HG02943 (cell line): ENCODE measurements at regions not wholly inside any gene's neighbourhood (a gene's known extent, or its start where the extent isn't known, plus 50 kb on each side); places are given as distances from the start of the nearest gene placed in this dataset.
"Not testable (repeated sequence)": the region's sequence is repeated elsewhere in the genome, so short reads cannot be mapped to it uniquely, and the experiment has no call there.

Experiments used
- ATAC-seq: cut with Tn5 transposase; IDR thresholded peaks from one replicate; pipeline ENCODE4 v1.9.1; 2021; ENCODE audit warnings: mild to moderate bottlenecking, low read depth, moderate library complexity; ENCODE audit not compliant: unreplicated experiment

DNA sequence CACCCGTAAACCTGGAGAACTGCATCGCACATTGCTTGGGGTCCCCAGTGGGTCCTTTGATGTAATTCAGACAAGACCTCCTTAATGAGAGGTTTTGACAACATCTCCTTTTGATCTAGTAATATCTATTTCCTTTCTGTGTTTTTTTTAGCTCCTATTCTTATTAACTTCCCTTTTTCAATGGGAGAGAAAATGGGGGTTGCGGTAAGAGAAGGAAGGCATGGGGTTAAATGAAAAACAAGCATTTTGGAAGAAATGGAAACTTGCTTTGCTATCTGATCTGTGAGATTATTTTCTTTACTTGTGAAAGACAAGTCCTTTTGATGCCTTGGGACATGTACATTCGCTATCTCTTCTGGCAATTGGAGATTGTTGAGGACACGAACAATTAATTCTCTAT lies 418.6 kb upstream of the MAN1A1 start:
- ATAC-seq: no peak

DNA sequence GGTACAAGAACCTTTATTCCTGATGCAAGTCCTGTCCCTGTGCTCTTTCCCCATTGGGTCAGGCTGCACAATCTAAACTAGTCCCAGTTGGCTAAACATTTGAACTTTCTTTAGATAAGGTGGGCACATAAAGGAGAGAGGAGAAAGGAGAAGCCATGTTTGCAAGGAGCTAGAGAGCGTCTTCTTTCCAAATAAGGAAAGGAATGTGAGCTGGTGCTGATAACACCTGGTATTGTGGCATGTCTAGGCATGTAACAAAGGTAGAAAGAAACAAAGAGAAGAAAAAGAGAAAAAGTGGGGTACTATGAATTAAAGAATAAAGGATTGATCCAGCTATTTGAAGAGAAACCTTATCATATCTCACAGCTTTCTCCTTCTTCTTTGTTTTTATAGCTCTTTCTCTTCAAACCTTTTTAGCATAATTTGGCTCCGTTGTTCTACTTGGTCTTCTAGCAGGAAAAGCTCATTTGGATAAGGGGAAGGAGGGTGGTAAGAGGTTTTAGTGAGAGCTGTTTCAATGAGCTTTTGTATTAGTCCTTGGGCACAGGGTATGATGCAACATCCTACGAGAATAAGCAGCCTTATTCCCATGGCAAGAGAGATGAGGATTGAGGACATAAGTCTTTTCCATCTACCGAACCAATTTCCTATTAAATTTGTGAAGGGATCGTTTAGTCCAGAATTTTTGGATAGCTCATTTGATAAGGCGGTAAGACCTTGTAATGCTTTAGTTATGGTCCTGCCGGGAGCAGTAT lies 415.5 kb upstream of the MAN1A1 start:
- no peak for ATAC-seq

DNA sequence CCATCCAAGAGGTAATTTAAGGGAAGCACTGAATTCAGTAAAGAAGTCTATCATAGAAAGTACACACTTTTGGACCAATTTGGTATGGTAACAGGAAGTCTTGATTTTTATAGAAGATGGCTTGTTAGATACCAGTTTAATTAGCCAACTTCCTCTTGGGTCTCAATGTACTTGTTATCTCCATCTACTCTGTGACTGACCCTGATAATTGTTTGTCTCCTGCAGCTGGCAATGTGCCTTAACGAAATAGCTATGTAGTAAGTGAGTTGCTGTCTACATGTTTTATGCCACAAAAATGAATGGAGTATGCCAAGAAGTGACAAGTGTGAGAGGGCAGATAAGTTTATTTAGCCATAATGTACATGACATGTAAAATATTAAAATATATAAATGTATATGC lies 410.5 kb upstream of the MAN1A1 start:
- ATAC-seq: no peak

DNA sequence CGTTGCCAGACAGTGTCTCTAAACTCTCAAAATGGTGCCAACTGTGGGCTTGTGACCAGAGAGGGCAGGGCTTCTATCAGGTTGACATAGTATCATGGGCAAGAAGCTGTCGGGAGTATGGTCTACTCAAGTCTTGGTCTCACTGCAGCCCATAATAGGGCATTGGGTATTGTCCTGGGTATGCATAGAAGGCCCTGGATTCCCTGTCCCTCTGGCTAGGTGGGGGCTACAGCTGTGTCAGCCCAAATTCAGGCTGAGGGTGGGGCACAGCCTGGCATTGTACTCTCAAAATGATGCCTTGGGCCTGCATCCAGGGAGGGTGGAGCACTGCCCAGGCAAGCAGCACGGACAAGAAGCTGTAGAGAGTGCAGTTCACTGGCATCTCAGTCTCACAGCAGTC lies 408.8 kb upstream of the MAN1A1 start:
- no peak for ATAC-seq

DNA sequence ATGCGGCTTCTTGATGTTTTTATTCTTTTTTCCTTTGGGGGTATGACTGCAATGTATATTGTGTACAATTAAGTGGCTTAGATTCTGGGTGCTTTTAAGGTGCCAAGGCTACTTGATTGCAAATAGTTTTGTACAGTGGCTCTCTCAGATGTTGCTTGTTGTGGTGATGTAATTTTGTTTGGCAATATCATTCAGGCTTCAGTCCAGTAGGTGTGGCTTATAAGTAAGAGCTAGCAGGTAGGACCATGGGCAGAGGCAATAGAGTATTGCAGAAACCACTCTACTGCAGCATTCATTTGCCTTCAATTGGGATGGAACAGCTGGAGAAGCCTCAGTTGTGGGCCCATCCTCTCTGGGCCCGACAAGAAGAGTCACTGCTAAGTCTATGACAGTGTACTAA lies 407.9 kb upstream of the MAN1A1 start:
- ATAC-seq: no peak

DNA sequence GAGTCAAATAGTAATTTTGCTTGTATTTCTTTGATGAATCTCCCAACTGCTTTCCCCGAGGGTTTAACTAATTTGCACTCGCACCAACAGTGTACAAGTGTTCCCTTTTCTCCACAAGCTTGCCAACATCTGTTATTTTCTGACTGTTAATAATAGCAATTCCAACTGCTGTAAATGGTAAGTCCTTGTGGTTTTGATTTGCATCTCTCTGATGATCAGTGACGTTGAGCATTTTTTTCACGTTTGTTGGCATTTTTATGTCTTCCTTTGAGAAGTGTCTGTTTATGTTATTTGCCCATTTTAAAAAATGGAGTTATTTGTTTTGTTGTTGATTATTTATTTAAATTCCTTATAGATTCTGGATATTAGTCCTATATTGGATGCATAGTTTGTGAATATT lies 399.8 kb upstream of the MAN1A1 start:
- no peak for ATAC-seq

DNA sequence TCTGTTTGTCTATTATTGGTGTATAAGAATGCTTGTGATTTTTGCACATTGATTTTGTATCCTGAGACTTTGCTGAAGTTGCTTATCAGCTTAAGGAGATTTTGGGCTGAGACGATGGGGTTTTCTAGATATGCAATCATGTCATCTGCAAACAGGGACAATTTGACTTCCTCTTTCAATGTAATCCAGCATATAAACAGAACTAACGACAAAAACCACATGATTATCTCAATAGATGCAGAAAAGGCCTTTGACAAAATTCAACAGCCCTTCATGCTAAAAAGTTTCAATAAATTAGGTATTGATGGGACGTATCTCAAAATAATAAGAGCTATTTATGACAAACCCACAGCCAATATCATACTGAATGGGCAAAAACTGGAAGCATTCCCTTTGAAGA lies 399.0 kb upstream of the MAN1A1 start:
- ATAC-seq: not testable (repeated sequence)

DNA sequence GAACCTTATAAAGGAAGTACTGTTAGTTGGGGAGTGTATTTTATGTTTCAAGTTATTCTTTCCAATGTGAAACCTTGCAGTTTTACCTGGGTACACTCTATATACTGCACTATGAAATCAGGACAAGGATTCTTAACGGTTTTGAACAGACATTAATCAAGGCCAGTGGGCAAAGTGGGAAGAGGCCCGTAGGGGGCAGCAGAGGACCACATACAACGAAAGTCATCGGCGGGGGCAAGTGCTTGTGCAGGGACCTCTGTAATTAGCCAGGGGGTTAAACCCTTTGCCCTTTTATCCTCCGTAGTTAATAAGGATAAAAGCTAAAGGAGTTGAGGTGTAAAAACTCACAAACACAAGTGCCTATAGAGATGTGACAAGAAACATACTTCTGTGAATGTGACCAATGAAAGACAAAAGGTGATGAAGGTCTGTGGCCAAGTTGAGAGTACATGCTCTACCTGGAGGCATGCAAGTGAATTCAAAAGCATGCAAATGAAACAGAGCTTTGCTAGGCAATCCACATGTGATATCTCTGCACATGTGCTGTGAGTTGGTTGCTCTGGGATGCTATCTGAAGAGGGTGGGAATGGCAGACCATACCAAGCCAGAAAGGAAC lies 392.7 kb upstream of the MAN1A1 start:
- peak; percentile 81 for ATAC-seq

DNA sequence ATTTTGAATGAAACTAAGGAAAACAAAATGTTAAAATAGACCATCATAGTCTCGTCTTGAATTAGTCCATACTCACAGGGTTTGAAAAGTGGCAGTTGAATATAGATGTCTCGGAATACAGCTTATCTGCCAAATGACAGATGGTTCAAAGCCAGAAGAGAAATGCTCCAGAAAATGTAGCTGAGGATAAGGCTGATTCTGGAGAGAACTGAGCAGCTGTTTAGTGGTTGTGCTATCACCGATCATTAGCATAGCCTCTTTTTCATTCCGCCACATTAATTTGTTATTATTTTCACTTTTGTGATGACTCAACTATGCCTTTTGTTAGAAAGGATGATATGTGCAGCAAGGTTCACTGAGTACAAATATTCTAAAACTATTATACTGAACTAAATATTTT lies 390.2 kb upstream of the MAN1A1 start:
- no peak for ATAC-seq

DNA sequence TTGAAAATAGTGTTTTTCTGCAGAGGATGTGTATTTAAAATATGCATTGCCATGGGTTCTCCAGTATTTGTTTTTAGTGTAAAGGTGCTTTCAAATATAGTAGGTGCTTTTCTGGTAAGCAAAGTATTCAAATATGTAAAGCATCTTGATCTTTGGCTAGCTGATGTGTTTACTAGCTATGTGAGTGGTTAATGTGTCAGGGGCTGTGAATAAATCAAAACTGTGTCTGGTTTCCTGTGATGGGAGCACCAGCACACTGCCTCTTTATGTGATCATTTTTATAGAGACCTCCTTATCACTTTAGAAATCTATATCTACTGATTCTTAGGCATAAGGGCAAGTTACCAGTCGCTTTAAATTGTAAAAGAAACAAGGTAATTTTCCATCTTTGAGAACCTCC lies 388.9 kb upstream of the MAN1A1 start:
- ATAC-seq: no peak

DNA sequence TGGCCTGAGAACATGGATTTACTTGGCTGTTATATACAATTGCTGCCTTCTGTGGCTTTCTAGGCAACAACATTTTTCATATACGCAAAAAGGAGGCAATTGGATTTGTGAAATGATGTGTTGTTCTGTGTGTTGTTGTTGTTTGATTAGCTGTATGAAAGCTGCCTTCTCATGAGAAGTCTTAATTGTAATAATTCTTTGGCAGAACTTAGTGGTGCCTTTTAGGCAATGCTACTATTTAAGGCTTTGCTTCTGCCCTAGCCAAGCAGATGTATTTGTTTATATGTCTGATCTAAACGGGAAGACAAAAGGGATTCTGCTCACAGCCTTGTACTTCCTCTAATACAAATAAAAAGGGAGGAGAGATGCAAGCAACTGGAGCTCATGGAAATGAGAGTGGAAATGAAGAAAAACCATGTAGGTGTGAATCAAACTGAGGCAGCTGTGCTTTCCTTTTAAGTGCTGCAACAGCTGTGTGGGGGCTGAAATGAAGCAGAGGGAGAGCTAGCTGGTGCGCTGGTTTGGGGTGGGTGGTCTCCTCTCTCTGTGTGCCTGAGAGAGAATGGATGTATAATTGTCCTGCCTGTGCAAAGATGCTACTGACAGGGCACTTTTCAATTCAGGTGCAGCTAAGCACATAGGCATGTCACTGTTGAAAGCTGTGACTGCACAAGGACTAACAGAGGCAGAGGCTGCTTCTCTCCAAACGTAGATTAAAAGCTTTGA lies 386.9 kb upstream of the MAN1A1 start:
- ATAC-seq: no peak

DNA sequence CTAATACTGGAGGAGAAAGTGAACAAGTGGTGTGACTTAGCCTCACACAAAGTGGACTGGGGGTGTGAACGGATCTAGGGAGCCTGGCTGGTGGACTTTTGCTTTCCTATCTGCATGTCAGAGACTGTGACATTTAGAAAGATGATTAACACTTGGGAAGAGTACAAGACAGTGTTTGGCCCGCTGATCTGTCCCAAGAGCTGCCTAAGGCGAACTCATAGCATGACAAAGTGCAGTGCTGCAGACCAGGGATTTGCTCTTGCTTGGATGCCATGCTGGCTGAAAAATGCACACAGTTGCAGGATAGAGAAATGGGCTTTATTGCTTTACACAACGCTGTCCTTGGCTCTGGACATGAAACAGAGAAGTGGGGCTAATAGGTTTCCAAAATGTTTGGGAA lies 386.0 kb upstream of the MAN1A1 start:
- no peak for ATAC-seq

DNA sequence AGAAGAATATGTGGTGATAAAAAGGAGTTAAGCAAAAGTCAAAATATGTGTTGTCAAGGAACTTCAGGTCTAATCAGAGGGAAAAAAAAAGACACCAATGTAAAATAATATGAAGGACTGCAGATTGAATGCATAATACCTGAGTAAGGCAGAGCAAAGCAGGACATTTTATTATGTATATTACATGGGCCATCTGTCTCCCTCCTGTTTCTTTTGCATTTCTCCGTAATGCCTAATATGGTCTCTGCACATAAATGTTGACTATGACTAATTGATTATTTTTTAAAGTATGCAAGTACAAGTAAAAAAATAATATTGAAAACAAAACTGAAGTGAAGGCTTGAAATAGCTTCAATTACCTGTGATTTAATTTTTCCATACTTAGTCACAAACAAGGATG lies 384.7 kb upstream of the MAN1A1 start:
- ATAC-seq: no peak

DNA sequence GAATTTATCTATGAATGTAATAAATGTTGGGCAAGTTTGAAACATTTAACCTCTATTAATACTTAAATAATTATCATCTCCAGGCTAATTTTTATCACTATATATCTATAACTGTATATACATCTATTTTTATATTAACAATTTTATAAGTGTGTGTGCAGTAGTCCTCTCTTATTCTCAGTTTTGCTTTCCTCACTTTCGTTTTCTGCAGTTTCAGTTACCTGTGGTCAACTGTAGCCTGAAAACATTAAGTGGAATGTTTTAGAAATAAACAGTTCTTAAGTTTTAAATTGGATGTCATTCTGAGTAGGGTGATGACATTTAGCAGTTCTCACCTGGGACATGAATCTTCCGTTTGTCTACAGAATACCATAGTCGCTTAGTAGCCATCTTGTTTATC lies 379.4 kb upstream of the MAN1A1 start:
- peak; percentile 90 for ATAC-seq

DNA sequence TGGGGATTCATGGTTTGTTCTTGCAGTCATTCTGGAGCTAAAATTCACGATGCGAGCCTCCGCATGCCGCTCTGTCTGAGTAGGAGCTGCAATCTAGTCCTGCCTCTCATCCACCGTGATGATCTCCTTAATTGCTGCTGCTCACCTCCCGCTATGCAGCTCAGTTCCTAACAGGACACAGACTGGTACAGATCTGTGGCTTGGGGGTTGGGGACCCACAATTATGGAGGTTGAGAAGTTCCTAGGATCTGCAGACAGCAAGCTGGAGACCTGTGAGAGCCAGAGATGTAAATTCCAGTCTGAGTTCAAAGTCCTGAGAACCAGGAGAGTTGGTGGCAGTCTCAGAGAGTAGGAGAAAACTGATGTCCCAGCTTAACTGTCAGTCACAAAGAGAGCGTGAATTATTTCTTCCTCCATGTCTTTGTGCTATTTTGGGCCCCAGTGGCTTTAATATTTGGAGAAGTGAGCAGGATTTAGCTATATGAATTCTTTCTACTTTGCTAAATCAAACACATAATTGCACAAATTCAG lies 378.7 kb upstream of the MAN1A1 start:
- no peak for ATAC-seq

DNA sequence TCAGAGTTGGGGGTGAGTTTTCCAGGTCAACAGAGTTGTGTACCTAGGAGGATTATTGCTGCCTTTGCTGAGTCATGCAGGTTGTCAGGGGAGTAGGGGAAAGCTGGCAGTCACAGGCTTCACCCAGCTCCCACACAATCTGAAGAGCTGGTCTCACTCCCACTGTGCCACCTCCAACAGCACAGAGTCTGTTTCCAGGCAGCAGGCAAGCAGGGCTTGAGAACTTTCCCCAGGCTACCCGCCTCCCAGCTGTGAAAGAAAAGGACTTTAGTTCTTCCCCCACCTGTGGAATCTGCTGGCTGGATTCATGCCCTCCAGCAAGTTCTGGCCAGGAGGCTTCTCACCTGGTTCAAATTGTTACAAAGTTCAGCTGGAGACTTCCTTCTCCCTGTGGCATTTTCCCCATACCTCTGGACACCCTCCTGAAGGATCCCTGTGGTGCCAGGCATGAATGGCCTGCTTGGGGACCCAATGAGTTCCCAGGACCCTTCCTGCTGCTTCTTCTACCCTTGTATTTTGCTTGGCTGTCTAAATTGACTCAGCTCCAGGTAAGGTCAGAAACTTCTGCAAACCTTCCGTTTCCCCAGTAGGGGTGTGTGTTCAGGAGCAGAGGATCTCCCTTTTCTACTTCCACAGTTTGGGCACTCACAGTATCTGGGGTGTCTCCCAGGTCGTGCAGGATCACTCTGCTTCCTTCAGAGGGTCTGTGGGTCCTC lies 378.1 kb upstream of the MAN1A1 start:
- ATAC-seq: no peak

DNA sequence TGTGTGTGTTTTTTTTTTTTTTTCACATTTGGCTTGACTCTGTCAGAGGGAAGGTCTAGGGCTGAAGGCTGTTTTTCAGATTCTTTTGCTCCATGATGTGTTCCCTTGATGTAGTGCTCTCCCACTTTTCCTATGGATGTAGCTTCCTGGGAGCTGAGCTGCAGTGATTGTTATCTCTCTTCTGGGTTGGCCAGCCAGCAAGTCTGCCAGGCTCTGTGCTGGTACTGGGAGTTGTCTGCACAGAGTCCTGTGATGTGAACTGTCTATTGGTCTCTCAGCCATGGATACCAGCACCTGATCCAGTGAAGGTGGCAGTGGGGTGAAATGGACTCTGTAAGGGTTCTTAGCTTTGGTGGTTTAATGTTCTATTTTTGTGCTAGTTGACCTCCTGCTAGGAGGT lies 377.4 kb upstream of the MAN1A1 start:
- ATAC-seq: not testable (repeated sequence)

DNA sequence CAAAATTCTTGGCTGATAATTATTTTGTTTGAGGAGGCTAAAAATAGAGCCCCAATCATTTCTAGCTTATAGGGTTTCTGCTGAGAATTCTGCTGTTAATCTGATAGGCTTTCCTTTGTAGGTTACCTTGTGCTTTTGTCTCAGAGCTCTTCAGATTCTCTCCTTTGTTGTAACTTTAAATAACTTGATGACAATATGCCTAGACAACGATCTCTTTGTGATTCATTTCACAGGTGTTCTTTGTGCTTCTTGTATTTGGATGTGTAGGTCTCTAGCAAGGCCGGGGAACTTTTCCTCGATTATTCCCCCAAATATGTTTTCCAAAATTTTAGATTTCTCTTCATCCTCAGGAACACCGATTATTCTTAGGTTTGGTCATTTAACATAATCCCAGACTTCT lies 376.5 kb upstream of the MAN1A1 start:
- no peak for ATAC-seq

DNA sequence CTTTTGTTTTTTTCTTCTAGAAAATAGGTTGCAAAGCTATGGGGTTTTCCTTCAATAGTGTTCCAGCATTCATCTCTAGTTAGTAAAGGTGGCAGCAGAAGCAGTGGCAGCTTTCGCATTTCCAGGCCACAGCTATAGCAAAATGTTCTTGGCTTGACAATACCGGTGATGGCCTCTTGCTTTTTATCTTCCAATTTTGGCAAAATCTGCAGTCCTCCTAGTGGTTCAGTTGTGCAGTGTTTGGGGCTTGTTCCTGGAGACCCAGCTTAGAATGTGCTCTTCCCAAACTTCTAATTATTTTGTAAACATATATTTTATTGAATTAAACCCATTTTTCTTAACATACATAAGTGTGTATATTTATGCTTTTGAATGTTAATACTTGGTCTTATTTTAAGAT lies 370.6 kb upstream of the MAN1A1 start:
- no peak for ATAC-seq

DNA sequence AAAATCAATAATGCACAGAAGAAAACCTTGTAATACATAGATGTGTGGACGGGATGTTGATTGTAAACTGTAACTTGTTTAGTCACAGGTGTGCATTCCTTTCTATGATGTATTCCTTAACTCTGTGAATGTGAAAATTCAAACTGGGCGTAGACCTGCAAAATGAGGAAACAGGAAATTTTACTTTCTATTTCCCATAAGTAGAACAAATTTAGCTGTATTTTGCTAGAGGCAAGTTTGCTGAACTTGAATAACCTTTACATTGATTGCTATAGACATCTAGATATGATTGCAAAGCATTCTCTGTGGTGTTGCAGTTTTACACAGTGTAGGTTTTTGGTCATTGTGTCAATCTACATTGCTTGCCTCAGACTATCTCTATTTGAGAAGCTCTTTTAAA lies 368.4 kb upstream of the MAN1A1 start:
- no peak for ATAC-seq

DNA sequence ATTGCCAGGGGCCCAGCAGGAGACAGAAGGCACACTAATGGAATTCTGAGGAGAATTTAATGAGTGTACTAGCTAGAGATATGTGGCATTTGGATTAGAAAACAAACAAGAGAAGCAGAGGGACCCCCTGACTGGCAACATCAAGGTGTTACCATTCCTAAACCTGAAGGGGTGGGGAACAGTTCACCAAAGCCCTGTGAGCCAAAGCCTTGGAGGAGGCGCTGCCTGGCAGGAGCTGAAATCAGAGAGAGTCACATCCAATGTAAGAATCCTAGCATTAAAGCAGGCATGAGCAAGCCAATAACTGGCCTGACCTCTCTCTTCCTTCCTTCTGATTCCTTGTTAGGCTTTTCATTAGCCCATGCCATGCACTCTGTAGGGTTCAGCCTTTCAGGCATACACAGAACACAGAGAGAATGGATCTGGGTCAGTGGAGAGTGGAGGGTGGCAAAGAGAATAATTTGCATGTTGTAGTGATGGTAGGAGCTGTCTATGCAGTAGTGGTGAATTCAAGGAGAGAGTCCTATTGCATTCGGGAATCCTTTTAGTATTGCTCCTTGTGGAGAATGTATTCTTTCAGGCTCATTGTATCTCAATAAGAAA lies 367.2 kb upstream of the MAN1A1 start:
- ATAC-seq: no peak
